Right cardiac atrium (tissue), 5 donors: ENCODE measurements at regions not wholly inside any gene's neighbourhood (a gene's known extent, or its start where the extent isn't known, plus 50 kb on each side); places are given as distances from the start of the nearest gene placed in this dataset.

Experiments
- ATAC-seq, 2 donors: fragments of 200-7000 bp; cut with Tn5 transposase; one replicate each; pipeline versions ENCODE4 v1.8.0 to v1.9.1; 2020; ENCODE audit warnings: moderate library complexity in 2 of 2, mild to moderate bottlenecking in 1 of 2
- DNase-seq, 3 donors: peaks; one replicate each; pipeline ENCODE4 v3.0.0-alpha.2; 2020
- H3K27ac ChIP-seq: one replicate; pipeline ENCODE4 v1.5.1; 2013; ENCODE audit warnings: mild to moderate bottlenecking, low read length, control low read depth, moderate library complexity
- H3K27me3 ChIP-seq: one replicate; pipeline ENCODE4 v1.6.1; 2013; ENCODE audit not compliant: control insufficient read depth, insufficient read depth
- H3K4me1 ChIP-seq: one replicate; pipeline ENCODE4 v1.6.1; 2013; ENCODE audit warnings: low read length; ENCODE audit not compliant: control insufficient read depth, insufficient read depth
- H3K4me3 ChIP-seq: one replicate; pipeline ENCODE4 v1.5.1; 2013; ENCODE audit warnings: low read length, control low read depth
- H3K9me3 ChIP-seq: one replicate; pipeline ENCODE4 v1.6.1; 2013; ENCODE audit warnings: low read length; ENCODE audit not compliant: control insufficient read depth
- WGBS: extraction: QIAGEN DNeasy Blood & Tissue Kit; methylation state at CpG from one replicate; pipeline ENCODE4 v1.1.7; 2013; 5-methylcytosine and 5-hydroxymethylcytosine counted together
- intact Hi-C, 4 donors: fragments of 100-400 bp; cut with DNase I; formaldehyde crosslinking; loops; one replicate each; pipeline versions ENCODE4 v1.11.0 to v1.14.0; 2022 to 2023
- donor health status: healthy with polysubstance abuse.
- donor health status: DM: no; HTN: yes; CAD: no.
- donor health status: DM: no; HTN: no; CAD: no.
- donor health status: DM: no; HTN: yes; CAD: no; lungs with severe emphysema.
- donor health status: DM: yes; HTN: yes; CAD: no.

- Histone ChIP-seq H3K27ac (no peak overlapping the region), H3K9me3 (no peaks in the 10 kb centered on the region), H3K4me1 (no peaks in the 10 kb centered on the region), H3K4me3 (no peak overlapping the region), H3K27me3 (no peaks in the 10 kb centered on the region)
- no peak for ATAC-seq
- no peak for DNase-seq
- intact Hi-C loops: no loop called here
- WGBS: 70% methylated on average over 1 of the region's 1 CpG
Observed at GRCh38 chr3:117748131-117748530, 1038.6 kb downstream of the TUSC7 start.

GRCh38 chr3:117750674-117751269 lies 1041.2 kb downstream of the TUSC7 start:
- H3K4me1 ChIP-seq: no peaks in the 10 kb centered on the region
- no peaks in the 10 kb centered on the region for H3K9me3 ChIP-seq
- no peaks in the 10 kb centered on the region for H3K27me3 ChIP-seq
- intact Hi-C loops: no loop called here
- ATAC-seq (no peak), DNase-seq (no peak)
- no peak overlapping the region for H3K4me3 ChIP-seq
- no peak overlapping the region for H3K27ac ChIP-seq
- 79% methylated on average over 4 of the region's 4 CpGs for WGBS

DNA sequence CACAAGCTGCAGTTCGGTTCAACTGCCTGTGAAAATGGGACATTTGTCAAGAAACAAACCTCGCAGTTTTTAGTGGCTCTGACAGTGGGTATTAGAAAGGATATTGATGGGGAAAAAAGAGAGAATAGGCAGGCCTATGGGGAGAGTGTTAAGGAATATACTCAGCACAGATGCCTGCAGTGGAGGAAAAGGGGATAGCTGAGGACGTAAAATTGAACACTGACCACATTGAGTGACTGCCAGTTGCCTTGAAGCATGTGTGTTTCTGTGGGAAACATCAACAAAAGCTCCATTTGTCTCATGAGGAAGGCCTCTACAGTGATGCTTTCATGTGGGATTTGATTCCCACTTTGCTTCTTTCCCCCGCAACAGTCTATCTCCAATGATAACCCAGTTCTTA lies 1042.1 kb downstream of the TUSC7 start:
- Histone ChIP-seq H3K27ac (no peak overlapping the region), H3K9me3 (no peaks in the 10 kb centered on the region), H3K4me3 (no peak overlapping the region), H3K27me3 (no peaks in the 10 kb centered on the region), H3K4me1 (no peaks in the 10 kb centered on the region)
- intact Hi-C loops: no loop called here
- 76% methylated on average over 4 of the region's 4 CpGs for WGBS
- ATAC-seq (no peak), DNase-seq (no peak)

- intact Hi-C loops: no loop called here
- no peak for DNase-seq
- Histone ChIP-seq H3K4me1 (no peaks in the 10 kb centered on the region), H3K9me3 (no peaks in the 10 kb centered on the region), H3K4me3 (no peak overlapping the region), H3K27me3 (no peaks in the 10 kb centered on the region), H3K27ac (no peak overlapping the region)
- 86% methylated on average over 3 of the region's 3 CpGs for WGBS
- ATAC-seq: no peak
Observed at GRCh38 chr3:117752984-117753717, 1043.6 kb downstream of the TUSC7 start.

- H3K9me3 ChIP-seq: no peaks in the 10 kb centered on the region
- no peak overlapping the region for H3K4me3 ChIP-seq
- intact Hi-C loops: no loop called here
- 86% methylated on average over 2 of the region's 2 CpGs for WGBS
- H3K27me3 ChIP-seq: no peaks in the 10 kb centered on the region
- no peak overlapping the region for H3K27ac ChIP-seq
- H3K4me1 ChIP-seq: no peaks in the 10 kb centered on the region
- DNase-seq (no peak), ATAC-seq (no peak)
Observed at GRCh38 chr3:117754058-117754457, 1044.5 kb downstream of the TUSC7 start.

DNA sequence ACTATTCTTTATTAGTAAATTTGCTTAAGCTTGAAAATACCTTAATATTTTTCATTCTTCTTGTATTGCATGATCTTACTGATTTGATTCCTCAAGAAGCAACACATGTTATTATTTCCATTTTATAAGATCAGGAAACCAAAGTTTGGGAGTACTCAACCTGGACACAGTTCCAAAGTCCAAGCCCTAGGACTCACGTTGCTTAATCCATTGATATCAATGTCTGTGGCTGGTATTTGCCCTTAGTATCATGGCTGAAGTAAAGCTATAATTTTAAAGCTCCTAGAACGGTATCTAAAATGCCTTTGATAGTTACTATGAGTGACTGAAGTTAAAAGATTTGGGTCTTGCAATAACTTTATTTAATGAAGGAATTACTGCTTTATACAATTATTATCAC lies 1045.3 kb downstream of the TUSC7 start:
- ATAC-seq (no peak), DNase-seq (no peak)
- 46% methylated on average over 2 of the region's 2 CpGs for WGBS
- Histone ChIP-seq H3K27ac (no peak overlapping the region), H3K4me1 (no peaks in the 10 kb centered on the region), H3K4me3 (no peak overlapping the region), H3K27me3 (no peaks in the 10 kb centered on the region), H3K9me3 (no peaks in the 10 kb centered on the region)
- intact Hi-C loops: no loop called here

GRCh38 chr3:117756563-117756962 lies 1047.0 kb downstream of the TUSC7 start:
- Histone ChIP-seq H3K4me3 (no peak overlapping the region), H3K27me3 (no peaks in the 10 kb centered on the region), H3K4me1 (no peaks in the 10 kb centered on the region), H3K27ac (no peak overlapping the region), H3K9me3 (no peaks in the 10 kb centered on the region)
- DNase-seq (no peak), ATAC-seq (no peak)
- intact Hi-C loops: no loop called here
- 47% methylated on average over 3 of the region's 3 CpGs for WGBS

DNA sequence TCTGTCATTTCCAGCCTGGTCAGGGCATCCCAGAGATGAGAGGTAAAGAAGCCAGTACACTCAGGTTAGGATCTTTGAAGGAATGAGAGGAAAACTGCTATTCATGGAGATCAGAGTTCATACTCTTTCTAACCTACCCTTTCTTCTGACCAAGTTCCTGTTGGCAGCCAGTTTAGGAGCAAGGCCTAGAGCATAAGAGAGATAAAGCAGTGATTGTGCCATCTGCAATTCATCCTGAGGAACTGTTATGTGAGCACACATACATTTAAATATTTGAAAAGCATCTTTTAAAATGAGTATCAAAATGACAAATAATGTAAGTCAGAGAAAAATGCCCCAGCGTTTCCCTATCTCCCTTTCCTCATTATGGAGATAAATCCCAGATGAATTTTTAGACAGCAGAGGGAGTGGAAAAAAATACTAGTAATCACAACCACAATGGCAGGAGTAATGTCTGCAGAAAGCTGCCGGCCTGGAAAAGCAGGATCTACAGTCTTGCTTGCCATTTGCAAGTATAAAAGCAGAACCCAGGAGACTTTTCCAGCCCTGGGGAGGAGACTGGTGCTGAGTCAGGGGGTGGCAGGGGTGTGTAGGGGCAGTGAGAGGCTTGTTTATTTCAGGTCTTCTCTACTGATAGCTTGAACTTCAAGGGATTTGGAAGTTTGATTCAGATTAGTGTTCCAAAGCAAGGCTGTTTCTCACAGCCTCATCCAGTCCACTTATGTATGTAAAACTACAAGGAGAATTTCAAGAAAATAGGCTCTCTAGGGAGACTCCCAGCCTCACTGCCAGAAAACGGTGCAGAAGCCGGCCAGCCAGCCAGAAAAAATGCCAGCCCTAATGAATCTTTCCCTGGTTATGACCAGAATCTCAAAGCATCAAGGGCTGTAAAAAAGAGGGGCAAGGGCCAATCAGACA lies 1052.4 kb downstream of the TUSC7 start:
- no peak for ATAC-seq
- no peak overlapping the region for H3K4me3 ChIP-seq
- no peak for DNase-seq
- no peak overlapping the region for H3K27ac ChIP-seq
- H3K4me1 ChIP-seq: no peaks in the 10 kb centered on the region
- intact Hi-C loops: no loop called here
- WGBS: 37% methylated on average over 4 of the region's 4 CpGs
- H3K27me3 ChIP-seq: no peaks in the 10 kb centered on the region
- no peaks in the 10 kb centered on the region for H3K9me3 ChIP-seq

- Histone ChIP-seq H3K9me3 (no peaks in the 10 kb centered on the region), H3K27me3 (no peaks in the 10 kb centered on the region), H3K27ac (no peak overlapping the region), H3K4me1 (no peaks in the 10 kb centered on the region), H3K4me3 (no peak overlapping the region)
- no peak for DNase-seq
- 29% methylated on average over 3 of the region's 3 CpGs for WGBS
- no peak for ATAC-seq
- intact Hi-C loops: no loop called here
Observed at GRCh38 chr3:117762621-117763037, 1053.0 kb downstream of the TUSC7 start.

- WGBS: 42% methylated on average over 4 of the region's 4 CpGs
- no peak for DNase-seq
- Histone ChIP-seq H3K27ac (no peak overlapping the region), H3K4me3 (no peak overlapping the region), H3K9me3 (no peaks in the 10 kb centered on the region), H3K4me1 (no peaks in the 10 kb centered on the region), H3K27me3 (no peaks in the 10 kb centered on the region)
- intact Hi-C loops: no loop called here
- ATAC-seq: no peak
Observed at GRCh38 chr3:117763561-117763960, 1054.0 kb downstream of the TUSC7 start.

DNA sequence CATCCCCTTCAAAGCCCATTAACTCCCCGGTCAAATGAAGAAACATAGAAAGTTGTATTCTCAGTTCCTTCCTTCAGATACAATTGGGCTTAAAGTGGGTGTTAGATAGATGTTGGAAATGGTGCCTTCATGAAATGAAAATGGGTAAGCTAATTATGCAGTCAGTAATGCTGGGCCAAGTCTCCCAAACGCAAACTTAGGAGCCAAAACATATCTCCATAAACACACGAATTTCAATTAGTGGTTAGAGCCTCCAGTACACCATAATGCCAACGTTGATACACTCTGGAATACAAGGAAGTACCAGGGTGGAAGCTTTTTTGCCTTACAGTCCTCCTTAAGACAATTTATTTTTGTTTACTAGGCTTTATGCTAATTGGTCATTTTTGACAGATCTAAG lies 1059.0 kb downstream of the TUSC7 start:
- no peaks in the 10 kb centered on the region for H3K4me1 ChIP-seq
- H3K27me3 ChIP-seq: no peaks in the 10 kb centered on the region
- no peak overlapping the region for H3K4me3 ChIP-seq
- WGBS: 71% methylated on average over 4 of the region's 4 CpGs
- no peaks in the 10 kb centered on the region for H3K9me3 ChIP-seq
- no peak for ATAC-seq
- H3K27ac ChIP-seq: no peak overlapping the region
- DNase-seq: no peak
- intact Hi-C loops: no loop called here
